RWPE2 (cell line): ENCODE measurements at regions not wholly inside any gene's neighbourhood (a gene's known extent, or its start where the extent isn't known, plus 50 kb on each side); places are given as distances from the start of the nearest gene placed in this dataset.

Experiments
- ATAC-seq: fragments of 200-7000 bp; cut with Tn5 transposase; 3 replicates; pipeline ENCODE4 v1.9.1; 2021; ENCODE audit warnings: low read depth
- DNase-seq: peaks from one replicate; pipeline ENCODE4 v3.0.0-alpha.2; 2020; ENCODE audit warnings: low spot score
- H3K27ac ChIP-seq: fragments of 450-650 bp; 2 replicates; pipeline ENCODE4 v1.5.1; 2017; ENCODE audit warnings: mild to moderate bottlenecking; ENCODE audit not compliant: poor library complexity, severe bottlenecking
- H3K27me3 ChIP-seq: fragments of 250-450 bp; sonication (Bioruptor Pico); 2 replicates; pipeline ENCODE4 v1.5.1; 2021; ENCODE audit warnings: mild to moderate bottlenecking, moderate library complexity; ENCODE audit not compliant: insufficient read depth, poor library complexity, severe bottlenecking
- H3K36me3 ChIP-seq: fragments of 250-450 bp; sonication (Bioruptor Pico); 2 replicates; pipeline ENCODE4 v1.5.1; 2020; ENCODE audit warnings: low read depth, mild to moderate bottlenecking, moderate library complexity
- H3K4me1 ChIP-seq: fragments of 250-450 bp; sonication (Bioruptor Pico); 2 replicates; pipeline ENCODE4 v1.5.1; 2021; ENCODE audit warnings: mild to moderate bottlenecking, moderate library complexity; ENCODE audit not compliant: insufficient read depth, poor library complexity, severe bottlenecking
- H3K4me3 ChIP-seq: fragments of 250-450 bp; sonication (Bioruptor Pico); 2 replicates; pipeline ENCODE4 v1.5.1; 2021; ENCODE audit warnings: mild to moderate bottlenecking, moderate library complexity; ENCODE audit not compliant: severe bottlenecking
- H3K9me3 ChIP-seq: fragments of 250-450 bp; sonication (Bioruptor Pico); 2 replicates; pipeline ENCODE4 v1.5.1; 2021; ENCODE audit warnings: mild to moderate bottlenecking, moderate library complexity; ENCODE audit not compliant: severe bottlenecking
- CTCF ChIP-seq: fragments of 450-650 bp; IDR thresholded peaks from one replicate; pipeline ENCODE4 v1.5.1; 2017; ENCODE audit warnings: mild to moderate bottlenecking, moderate library complexity; ENCODE audit not compliant: poor library complexity, severe bottlenecking

GRCh38 chr20:12289465-12289864 is 371.8 kb downstream of the BTBD3 start:
- H3K36me3 ChIP-seq: no peaks in the 10 kb centered on the region
- no peaks in the 10 kb centered on the region for H3K27me3 ChIP-seq
- H3K9me3 ChIP-seq: no peaks in the 10 kb centered on the region
- H3K27ac ChIP-seq: no peak overlapping the region
- no peak for DNase-seq
- no peak for ATAC-seq
- no peak overlapping the region for H3K4me3 ChIP-seq
- H3K4me1 ChIP-seq: no peaks in the 10 kb centered on the region
- TF ChIP-seq CTCF: no peak

GRCh38 chr20:12291386-12291785 is 373.7 kb downstream of the BTBD3 start:
- no peak for DNase-seq
- no peaks in the 10 kb centered on the region for H3K36me3 ChIP-seq
- no peaks in the 10 kb centered on the region for H3K27me3 ChIP-seq
- no peak overlapping the region for H3K27ac ChIP-seq
- H3K4me3 ChIP-seq: no peak overlapping the region
- no peaks in the 10 kb centered on the region for H3K9me3 ChIP-seq
- no peak for ATAC-seq
- TF ChIP-seq CTCF: no peak
- H3K4me1 ChIP-seq: no peaks in the 10 kb centered on the region

DNA sequence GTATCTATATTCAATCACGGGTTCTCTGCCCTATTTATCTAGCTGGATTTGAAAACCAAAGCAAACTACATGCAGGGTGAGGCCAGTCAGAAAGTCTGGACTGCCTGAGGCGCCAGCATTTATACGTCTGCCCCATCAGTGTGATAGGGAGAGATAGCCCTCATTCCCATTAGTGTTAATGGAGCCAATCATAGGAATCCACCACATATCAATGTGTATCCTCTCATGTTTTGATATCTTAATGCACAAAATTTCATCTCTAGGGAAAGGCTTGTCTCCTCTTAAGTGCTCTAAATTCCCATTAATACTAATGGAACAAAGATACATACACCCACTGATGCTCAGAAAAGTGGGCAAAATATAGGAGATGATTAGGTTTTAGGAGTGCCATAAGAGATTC is 376.2 kb downstream of the BTBD3 start:
- Histone ChIP-seq H3K27ac (no peak overlapping the region), H3K9me3 (no peaks in the 10 kb centered on the region), H3K4me3 (no peak overlapping the region), H3K27me3 (no peaks in the 10 kb centered on the region), H3K36me3 (no peaks in the 10 kb centered on the region), H3K4me1 (no peaks in the 10 kb centered on the region)
- DNase-seq: no peak
- ATAC-seq: no peak
- TF ChIP-seq CTCF: no peak

DNA sequence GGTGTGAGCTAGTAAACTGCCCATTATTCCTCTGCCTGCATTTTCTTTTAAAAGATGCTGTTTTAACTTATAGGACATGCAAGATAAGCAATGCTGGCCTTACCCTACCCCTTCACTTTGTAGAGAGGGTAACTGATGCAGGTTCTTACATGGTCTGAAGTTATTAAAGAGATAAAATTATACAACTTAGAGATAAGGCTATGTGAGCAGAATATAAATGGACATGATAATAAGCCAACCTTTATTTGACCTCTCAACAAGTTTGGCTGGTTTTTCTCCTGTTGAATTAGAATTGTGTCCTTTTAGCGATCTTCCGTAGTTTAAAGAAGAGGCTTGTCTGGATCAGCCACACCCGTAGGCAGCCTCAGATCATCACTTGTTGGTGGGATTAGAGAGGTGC is 377.0 kb downstream of the BTBD3 start:
- ATAC-seq (no peak), DNase-seq (no peak)
- no peaks in the 10 kb centered on the region for H3K9me3 ChIP-seq
- no peaks in the 10 kb centered on the region for H3K4me1 ChIP-seq
- no peak overlapping the region for H3K4me3 ChIP-seq
- TF ChIP-seq CTCF: no peak
- H3K27me3 ChIP-seq: no peaks in the 10 kb centered on the region
- H3K36me3 ChIP-seq: no peaks in the 10 kb centered on the region
- no peak overlapping the region for H3K27ac ChIP-seq

DNA sequence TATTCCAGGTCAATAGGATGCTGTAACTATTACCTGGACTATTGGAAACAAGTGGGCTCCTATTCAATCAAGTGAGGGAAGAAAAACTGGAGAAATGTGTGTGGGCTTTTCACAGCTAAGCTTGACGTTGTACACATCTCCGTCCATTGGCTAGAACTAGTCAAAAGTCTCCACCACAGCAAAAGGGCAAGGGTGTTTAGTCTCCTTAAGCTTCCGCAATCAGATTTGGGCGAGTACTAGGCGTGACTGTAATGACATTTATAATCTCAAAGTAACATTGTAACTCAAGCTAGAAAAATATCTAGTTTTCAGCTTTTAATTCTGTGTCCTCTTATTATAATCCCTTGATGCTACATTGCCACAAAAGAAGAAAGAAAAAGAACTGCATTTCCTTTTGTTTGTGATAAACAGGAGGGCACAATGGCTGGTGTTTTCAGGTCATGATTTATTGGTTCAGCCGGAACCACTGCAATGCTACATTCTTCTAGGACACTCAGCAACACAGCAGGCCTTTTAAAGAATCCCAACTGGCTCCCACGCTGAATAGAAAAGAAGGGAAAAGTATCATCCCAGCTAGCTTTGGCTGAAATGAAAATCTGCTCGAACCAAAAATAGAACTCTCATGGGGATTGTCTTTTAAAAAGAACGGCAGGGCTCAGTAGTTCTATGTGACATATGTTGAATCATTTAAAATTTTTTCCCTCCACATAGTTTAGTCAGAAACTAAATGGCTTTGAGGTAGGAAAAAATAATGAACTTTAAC is 387.7 kb downstream of the BTBD3 start:
- Histone ChIP-seq H3K4me3 (no peak overlapping the region), H3K36me3 (no peaks in the 10 kb centered on the region), H3K4me1 (no peaks in the 10 kb centered on the region), H3K27me3 (no peaks in the 10 kb centered on the region), H3K27ac (no peak overlapping the region), H3K9me3 (peaks cover 2% of the 10 kb centered on the region)
- no peak for TF ChIP-seq CTCF
- DNase-seq (no peak), ATAC-seq (no peak)
